ENCODE measurements at regions not wholly inside any gene's neighbourhood (a gene's known extent, or its start where the extent isn't known, plus 50 kb on each side); places are given as distances from the start of the nearest gene placed in this dataset.

GRCh38 chr11:134622458-134622857 is 210.4 kb upstream of the B3GAT1 start:
- TF ChIP-seq ZBTB8A (IDR thresholded peaks at IDR 0.05; ENCODE audit: partially characterized antibody) (no peak), ZNF217 (CRISPR knock-in tag; IDR thresholded peaks at IDR 0.05) (no peak)
